GM18907 (cell line): ENCODE measurements at regions not wholly inside any gene's neighbourhood (a gene's known extent, or its start where the extent isn't known, plus 50 kb on each side); places are given as distances from the start of the nearest gene placed in this dataset.
"Not testable (repeated sequence)": the region's sequence is repeated elsewhere in the genome, so short reads cannot be mapped to it uniquely, and the experiment has no call there.

Experiments
- ATAC-seq: cut with Tn5 transposase; IDR thresholded peaks from one replicate; pipeline ENCODE4 v1.9.1; 2021; ENCODE audit warnings: mild to moderate bottlenecking, moderate library complexity; ENCODE audit not compliant: unreplicated experiment

GRCh38 chr11:49817705-49818430, 134.3 kb upstream of the OR4C13 start:
- ATAC-seq, result not testable (repeated sequence)

DNA sequence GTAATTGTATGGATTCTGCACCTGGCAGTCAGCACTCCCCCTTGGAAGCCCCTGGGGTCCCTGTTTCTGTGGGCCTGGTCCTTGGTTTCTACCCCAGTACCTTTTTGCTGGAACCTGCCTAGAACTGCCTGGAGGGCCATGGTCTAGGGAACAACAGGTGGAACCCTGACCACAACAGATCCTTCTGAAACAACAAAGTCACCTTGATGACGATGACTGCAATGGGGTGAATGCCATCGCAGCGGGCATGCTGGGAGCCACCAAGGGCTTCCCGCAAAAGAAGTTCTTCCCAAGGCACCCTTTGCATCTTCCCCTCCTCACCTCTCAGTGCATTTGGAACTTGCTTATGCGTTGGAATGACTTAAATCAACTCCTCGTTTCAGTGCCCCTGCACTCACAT, 129.0 kb upstream of the OR4C13 start:
- not testable (repeated sequence) for ATAC-seq

DNA sequence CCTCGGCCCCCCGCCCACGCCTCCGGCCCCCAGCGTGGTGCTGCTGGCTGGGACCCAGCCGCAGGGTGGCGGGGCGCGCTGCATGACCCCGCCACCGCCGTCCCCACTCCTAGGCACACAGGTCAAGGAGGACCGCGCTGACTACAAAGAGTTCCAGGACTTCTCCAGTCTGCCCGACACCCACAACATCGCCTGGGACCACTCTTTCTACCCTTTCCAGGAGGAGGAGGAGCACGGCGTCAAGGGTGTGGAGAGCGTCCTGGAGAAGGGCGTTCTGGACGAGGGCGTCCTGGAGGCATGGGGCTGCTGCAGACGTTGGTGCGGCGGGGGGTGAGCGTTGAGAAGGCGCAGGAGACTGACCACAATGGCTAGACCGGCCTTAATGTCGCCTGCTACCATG, 101.7 kb upstream of the OR4C13 start:
- not testable (repeated sequence) for ATAC-seq

GRCh38 chr11:49851511-49851910, 100.7 kb upstream of the OR4C13 start:
- no peak for ATAC-seq

DNA sequence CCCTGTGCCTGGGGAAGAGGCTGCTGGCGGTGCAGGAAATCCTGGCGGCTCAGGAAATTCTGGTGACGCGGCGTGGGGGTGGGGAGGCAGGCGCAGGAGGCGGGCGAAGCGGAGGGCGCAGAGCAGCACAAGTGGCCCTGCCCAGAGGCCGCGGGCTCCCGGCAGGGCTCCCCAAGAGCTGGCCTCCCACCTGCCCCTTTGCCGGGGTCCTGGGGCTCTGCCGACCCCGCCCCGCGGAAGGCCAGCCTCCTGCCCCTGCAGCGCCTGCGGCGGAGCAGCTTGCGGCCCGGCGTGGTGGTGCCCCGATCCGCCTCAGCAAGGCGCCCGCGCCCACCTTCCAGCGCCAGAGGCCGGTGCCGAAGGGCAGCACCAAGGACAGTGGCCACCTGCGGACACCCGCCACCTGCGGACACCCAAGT, 100.2 kb upstream of the OR4C13 start:
- no peak for ATAC-seq

GRCh38 chr11:49888875-49889274, 63.3 kb upstream of the OR4C13 start:
- ATAC-seq, result not testable (repeated sequence)

- ATAC-seq, result not testable (repeated sequence)
Measured at GRCh38 chr11:49891910-49892671, 60.1 kb upstream of the OR4C13 start.

GRCh38 chr11:49893442-49893841, 58.7 kb upstream of the OR4C13 start:
- ATAC-seq, result not testable (repeated sequence)
